ENCODE measurements at regions not wholly inside any gene's neighbourhood (a gene's known extent, or its start where the extent isn't known, plus 50 kb on each side); places are given as distances from the start of the nearest gene placed in this dataset.

DNA sequence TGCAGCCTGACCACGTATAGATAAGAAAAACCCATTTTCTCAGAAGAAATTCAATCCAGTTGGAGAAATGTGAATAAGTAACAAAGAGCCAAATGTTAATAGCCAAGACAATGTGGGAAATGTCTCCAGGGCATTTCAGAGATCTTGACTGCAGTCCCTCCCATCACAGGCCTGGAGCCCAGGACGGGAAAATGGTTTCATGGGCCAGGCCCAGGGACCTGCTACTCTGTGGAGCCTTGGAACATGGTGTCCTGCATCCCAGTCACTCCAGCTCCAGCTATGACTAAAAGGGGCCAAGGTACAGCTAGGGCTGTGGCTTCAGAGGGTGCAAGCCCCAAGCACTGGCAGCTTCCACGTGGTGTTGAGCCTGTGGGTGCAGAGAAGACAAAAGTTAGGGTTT, 490.0 kb downstream of the CYLC2 start (continued):
- TF ChIP-seq, protein P1, sequence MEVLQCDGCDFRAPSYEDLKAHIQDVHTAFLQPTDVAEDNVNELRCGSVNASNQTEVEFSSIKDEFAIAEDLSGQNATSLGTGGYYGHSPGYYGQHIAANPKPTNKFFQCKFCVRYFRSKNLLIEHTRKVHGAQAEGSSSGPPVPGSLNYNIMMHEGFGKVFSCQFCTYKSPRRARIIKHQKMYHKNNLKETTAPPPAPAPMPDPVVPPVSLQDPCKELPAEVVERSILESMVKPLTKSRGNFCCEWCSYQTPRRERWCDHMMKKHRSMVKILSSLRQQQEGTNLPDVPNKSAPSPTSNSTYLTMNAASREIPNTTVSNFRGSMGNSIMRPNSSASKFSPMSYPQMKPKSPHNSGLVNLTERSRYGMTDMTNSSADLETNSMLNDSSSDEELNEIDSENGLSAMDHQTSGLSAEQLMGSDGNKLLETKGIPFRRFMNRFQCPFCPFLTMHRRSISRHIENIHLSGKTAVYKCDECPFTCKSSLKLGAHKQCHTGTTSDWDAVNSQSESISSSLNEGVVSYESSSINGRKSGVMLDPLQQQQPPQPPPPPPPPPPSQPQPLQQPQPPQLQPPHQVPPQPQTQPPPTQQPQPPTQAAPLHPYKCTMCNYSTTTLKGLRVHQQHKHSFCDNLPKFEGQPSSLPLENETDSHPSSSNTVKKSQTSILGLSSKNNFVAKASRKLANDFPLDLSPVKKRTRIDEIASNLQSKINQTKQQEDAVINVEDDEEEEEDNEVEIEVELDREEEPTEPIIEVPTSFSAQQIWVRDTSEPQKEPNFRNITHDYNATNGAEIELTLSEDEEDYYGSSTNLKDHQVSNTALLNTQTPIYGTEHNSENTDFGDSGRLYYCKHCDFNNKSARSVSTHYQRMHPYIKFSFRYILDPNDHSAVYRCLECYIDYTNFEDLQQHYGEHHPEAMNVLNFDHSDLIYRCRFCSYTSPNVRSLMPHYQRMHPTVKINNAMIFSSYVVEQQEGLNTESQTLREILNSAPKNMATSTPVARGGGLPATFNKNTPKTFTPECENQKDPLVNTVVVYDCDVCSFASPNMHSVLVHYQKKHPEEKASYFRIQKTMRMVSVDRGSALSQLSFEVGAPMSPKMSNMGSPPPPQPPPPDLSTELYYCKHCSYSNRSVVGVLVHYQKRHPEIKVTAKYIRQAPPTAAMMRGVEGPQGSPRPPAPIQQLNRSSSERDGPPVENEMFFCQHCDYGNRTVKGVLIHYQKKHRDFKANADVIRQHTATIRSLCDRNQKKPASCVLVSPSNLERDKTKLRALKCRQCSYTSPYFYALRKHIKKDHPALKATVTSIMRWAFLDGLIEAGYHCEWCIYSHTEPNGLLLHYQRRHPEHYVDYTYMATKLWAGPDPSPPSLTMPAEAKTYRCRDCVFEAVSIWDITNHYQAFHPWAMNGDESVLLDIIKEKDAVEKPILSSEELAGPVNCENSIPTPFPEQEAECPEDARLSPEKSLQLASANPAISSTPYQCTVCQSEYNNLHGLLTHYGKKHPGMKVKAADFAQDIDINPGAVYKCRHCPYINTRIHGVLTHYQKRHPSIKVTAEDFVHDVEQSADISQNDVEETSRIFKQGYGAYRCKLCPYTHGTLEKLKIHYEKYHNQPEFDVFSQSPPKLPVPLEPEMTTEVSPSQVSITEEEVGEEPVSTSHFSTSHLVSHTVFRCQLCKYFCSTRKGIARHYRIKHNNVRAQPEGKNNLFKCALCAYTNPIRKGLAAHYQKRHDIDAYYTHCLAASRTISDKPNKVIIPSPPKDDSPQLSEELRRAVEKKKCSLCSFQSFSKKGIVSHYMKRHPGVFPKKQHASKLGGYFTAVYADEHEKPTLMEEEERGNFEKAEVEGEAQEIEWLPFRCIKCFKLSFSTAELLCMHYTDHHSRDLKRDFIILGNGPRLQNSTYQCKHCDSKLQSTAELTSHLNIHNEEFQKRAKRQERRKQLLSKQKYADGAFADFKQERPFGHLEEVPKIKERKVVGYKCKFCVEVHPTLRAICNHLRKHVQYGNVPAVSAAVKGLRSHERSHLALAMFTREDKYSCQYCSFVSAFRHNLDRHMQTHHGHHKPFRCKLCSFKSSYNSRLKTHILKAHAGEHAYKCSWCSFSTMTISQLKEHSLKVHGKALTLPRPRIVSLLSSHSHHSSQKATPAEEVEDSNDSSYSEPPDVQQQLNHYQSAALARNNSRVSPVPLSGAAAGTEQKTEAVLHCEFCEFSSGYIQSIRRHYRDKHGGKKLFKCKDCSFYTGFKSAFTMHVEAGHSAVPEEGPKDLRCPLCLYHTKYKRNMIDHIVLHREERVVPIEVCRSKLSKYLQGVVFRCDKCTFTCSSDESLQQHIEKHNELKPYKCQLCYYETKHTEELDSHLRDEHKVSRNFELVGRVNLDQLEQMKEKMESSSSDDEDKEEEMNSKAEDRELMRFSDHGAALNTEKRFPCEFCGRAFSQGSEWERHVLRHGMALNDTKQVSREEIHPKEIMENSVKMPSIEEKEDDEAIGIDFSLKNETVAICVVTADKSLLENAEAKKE (CRISPR knock-in tag; IDR thresholded peaks at IDR 0.05): no peak

DNA sequence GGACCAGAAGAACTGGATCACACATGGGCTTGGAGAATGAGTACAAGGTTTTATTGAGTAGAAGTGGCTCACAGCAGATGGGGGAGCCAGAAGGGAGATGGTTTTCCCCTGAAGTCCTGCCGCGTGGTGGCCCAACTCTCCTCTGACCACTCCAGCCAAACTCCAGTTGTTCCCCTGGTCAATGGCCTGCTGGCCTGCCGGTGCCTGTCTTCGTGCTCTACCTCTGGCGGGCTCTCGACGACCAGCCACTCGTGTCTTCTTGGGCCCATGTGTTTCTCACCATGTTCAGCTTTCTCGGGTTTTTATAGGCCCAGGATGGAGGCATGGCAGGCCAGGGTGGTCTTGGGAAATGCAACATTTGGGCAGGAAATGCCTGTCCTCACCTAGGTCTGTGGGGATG, 519.6 kb downstream of the CYLC2 start:
- Histone ChIP-seq H3F3A (replicated peaks; ENCODE audit: low read depth) (no peaks in the 10 kb centered on the region), H3K4me3 (no peak overlapping the region), H3K9me2 (ENCODE audit: insufficient read depth) (no peaks in the 10 kb centered on the region), H2AFZ (no peak overlapping the region), H3K4me2 (no peak overlapping the region), H3K27me3 (ENCODE audit: insufficient read depth) (no peaks in the 10 kb centered on the region), H4K20me1 (replicated peaks; ENCODE audit: insufficient read depth) (no peaks in the 10 kb centered on the region), H3K4me1 (ENCODE audit: insufficient read depth) (no peaks in the 10 kb centered on the region), H3K36me3 (ENCODE audit: insufficient read depth) (no peaks in the 10 kb centered on the region; the same call in 1 of the 2 replicates), H3K79me2 (replicated peaks; ENCODE audit: insufficient read depth) (no peaks in the 10 kb centered on the region), H3K27ac (ENCODE audit: low read depth) (no peak overlapping the region)
- Mint-ChIP-seq H3K4me3 (no peak overlapping the region), H3K27me3 (ENCODE audit: insufficient read depth, low read depth, poor library complexity) (peaks cover 2% of the 10 kb centered on the region), H3K27ac (no peak overlapping the region), H3K9me3 (peaks cover 98% of the 10 kb centered on the region), H3K4me1 (no peaks in the 10 kb centered on the region), H3K36me3 (ENCODE audit: low read depth) (peaks cover 11% of the 10 kb centered on the region)
- DNase-seq (ENCODE audit: low spot score): no peak
- TF ChIP-seq, protein P2, sequence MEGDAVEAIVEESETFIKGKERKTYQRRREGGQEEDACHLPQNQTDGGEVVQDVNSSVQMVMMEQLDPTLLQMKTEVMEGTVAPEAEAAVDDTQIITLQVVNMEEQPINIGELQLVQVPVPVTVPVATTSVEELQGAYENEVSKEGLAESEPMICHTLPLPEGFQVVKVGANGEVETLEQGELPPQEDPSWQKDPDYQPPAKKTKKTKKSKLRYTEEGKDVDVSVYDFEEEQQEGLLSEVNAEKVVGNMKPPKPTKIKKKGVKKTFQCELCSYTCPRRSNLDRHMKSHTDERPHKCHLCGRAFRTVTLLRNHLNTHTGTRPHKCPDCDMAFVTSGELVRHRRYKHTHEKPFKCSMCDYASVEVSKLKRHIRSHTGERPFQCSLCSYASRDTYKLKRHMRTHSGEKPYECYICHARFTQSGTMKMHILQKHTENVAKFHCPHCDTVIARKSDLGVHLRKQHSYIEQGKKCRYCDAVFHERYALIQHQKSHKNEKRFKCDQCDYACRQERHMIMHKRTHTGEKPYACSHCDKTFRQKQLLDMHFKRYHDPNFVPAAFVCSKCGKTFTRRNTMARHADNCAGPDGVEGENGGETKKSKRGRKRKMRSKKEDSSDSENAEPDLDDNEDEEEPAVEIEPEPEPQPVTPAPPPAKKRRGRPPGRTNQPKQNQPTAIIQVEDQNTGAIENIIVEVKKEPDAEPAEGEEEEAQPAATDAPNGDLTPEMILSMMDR (conservative IDR thresholded peaks at IDR 0.05; ENCODE audit: low read depth in 2 of 2): no peak
- no peak for TF ChIP-seq NANOG (IDR thresholded peaks at IDR 0.05; ENCODE audit: borderline replicate concordance)
- ATAC-seq: no peak
